GM12891 (cell line): ENCODE measurements at regions not wholly inside any gene's neighbourhood (a gene's known extent, or its start where the extent isn't known, plus 50 kb on each side); places are given as distances from the start of the nearest gene placed in this dataset.

Experiments used
- POLR2AphosphoS5 ChIP-seq: IDR thresholded peaks from 2 replicates; pipeline ENCODE4 v1.6.1; 2011; ENCODE audit warnings: low read depth, low read length, control low read depth
- SPI1 ChIP-seq: IDR thresholded peaks from 2 replicates; pipeline ENCODE4 v1.6.1; 2011; ENCODE audit warnings: low read depth, low read length, control low read depth

GRCh38 chr10:10644676-10645385 is 372.8 kb upstream of the CELF2 start:
- TF ChIP-seq SPI1 = no peak
- no peak for TF ChIP-seq POLR2AphosphoS5
